Dendritic cell treated with granulocyte-macrophage colony-stimulating factor and Interleukin-4, amounts not matched to agents 40 ng/mL and 50 ng/mL, for 4 days (primary cell): ENCODE measurements at regions not wholly inside any gene's neighbourhood (a gene's known extent, or its start where the extent isn't known, plus 50 kb on each side); places are given as distances from the start of the nearest gene placed in this dataset.
A peak's percentile ranks its signal among the peaks of the same experiment; 100 is the strongest.

Experiments
- H3K27ac Mint-ChIP-seq: one replicate; pipeline ENCODE4 v1.8.0; 2022; ENCODE audit warnings: mild to moderate bottlenecking, mixed read lengths
- H3K27me3 Mint-ChIP-seq: one replicate; pipeline ENCODE4 v1.8.0; 2022; ENCODE audit warnings: mild to moderate bottlenecking, mixed read lengths
- H3K36me3 Mint-ChIP-seq: one replicate; pipeline ENCODE4 v1.8.0; 2022; ENCODE audit warnings: low read depth, mixed read lengths
- H3K4me1 Mint-ChIP-seq: one replicate; pipeline ENCODE4 v1.8.0; 2022; ENCODE audit warnings: low read depth, mixed read lengths
- H3K4me3 Mint-ChIP-seq: one replicate; pipeline ENCODE4 v1.8.0; 2022; ENCODE audit warnings: mild to moderate bottlenecking, moderate library complexity, mixed read lengths
- H3K9me3 Mint-ChIP-seq: one replicate; pipeline ENCODE4 v1.8.0; 2022; ENCODE audit warnings: mixed read lengths
- intact Hi-C: fragments of 100-400 bp; cut with micrococcal nuclease; formaldehyde crosslinking; loops from one replicate; pipeline ENCODE4 v1.15.0; 2022

GRCh38 chr6:134835993-134836392, 113.9 kb downstream of the ALDH8A1 start:
- Mint-ChIP-seq H3K4me1 (no peaks in the 10 kb centered on the region), H3K36me3 (no peaks in the 10 kb centered on the region), H3K27me3 (no peaks in the 10 kb centered on the region), H3K4me3 (no peak overlapping the region), H3K9me3 (no peaks in the 10 kb centered on the region), H3K27ac (no peak overlapping the region)
- intact Hi-C loops: loop anchor here (10.0 kb wide), 1 partner anchor 99 kb away; no protein-coding TSS in a partner anchor

DNA sequence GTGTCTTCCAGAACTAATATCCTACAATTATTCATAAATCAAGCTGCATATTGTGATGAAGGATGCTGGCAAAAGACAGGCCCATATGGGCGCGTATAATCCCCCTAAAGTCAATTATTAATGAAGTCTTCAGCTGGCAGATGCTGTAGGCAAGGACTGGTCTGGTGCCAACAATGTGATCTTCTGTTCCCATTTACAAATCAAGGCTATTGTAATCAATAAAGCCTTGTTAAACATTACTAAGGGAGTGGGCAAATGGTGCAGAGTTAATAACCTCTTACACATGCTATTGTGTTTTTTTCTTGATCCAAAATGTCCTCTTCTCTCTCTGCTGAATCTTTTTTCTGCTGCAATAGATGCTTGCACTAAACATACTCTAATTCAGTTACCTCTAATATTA, 119.0 kb downstream of the ALDH8A1 start:
- H3K36me3 Mint-ChIP-seq: no peaks in the 10 kb centered on the region
- H3K9me3 Mint-ChIP-seq: peaks cover 10% of the 10 kb centered on the region
- no peaks in the 10 kb centered on the region for H3K27me3 Mint-ChIP-seq
- intact Hi-C loops: loop anchor here (10.0 kb wide), 1 partner anchor 104 kb away; no protein-coding TSS in a partner anchor
- no peak overlapping the region for H3K27ac Mint-ChIP-seq
- H3K4me3 Mint-ChIP-seq: no peak overlapping the region
- H3K4me1 Mint-ChIP-seq: peaks cover 8% of the 10 kb centered on the region

DNA sequence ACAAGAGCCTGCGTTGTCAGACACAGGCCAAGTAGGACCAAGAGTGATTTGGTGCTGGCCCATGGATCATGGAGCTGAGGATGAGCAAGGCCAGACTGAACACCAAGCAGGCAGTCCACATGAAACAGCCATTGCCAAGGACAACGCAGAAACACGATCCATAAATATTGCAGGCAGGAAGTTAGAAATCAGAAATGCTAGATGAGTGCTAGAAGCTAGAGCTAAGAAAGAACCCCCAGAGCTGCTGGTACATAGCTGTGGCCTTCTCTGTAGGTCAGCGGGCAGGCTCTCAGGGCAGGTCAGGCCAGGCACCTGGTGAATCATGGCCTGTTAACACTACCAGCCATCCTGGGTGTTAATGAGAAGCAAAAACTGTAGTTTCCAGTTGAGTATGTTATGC, 119.7 kb downstream of the ALDH8A1 start:
- Mint-ChIP-seq H3K4me1 (peaks cover 8% of the 10 kb centered on the region), H3K27ac (no peak overlapping the region), H3K9me3 (peaks cover 14% of the 10 kb centered on the region), H3K4me3 (no peak overlapping the region), H3K36me3 (peaks cover 3% of the 10 kb centered on the region), H3K27me3 (no peaks in the 10 kb centered on the region)
- intact Hi-C loops: loop anchor here (10.0 kb wide), 1 partner anchor 105 kb away; no protein-coding TSS in a partner anchor

DNA sequence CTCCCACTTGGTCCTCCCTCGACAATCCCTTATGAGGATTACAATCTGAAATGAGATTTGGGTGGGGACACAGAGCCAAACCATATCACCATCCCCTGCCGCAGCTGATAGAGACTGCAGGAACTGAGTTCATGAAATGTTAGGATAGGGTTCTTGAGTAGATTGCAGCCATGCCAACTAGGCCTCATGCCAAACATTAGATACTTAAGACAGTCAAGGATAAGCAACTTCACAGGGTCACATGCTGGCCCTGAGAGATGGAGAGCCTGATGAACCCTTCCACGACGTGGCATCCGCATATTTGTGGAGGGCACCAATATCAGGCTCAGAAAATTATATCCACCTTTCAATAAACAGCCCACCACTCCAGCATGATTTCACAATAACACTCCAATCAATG, 121.3 kb downstream of the ALDH8A1 start:
- Mint-ChIP-seq H3K4me3 (no peak overlapping the region), H3K9me3 (peaks cover 20% of the 10 kb centered on the region), H3K4me1 (peaks cover 11% of the 10 kb centered on the region), H3K36me3 (peaks cover 11% of the 10 kb centered on the region), H3K27me3 (peaks cover 2% of the 10 kb centered on the region), H3K27ac (no peak overlapping the region)
- intact Hi-C loops: no loop called here

DNA sequence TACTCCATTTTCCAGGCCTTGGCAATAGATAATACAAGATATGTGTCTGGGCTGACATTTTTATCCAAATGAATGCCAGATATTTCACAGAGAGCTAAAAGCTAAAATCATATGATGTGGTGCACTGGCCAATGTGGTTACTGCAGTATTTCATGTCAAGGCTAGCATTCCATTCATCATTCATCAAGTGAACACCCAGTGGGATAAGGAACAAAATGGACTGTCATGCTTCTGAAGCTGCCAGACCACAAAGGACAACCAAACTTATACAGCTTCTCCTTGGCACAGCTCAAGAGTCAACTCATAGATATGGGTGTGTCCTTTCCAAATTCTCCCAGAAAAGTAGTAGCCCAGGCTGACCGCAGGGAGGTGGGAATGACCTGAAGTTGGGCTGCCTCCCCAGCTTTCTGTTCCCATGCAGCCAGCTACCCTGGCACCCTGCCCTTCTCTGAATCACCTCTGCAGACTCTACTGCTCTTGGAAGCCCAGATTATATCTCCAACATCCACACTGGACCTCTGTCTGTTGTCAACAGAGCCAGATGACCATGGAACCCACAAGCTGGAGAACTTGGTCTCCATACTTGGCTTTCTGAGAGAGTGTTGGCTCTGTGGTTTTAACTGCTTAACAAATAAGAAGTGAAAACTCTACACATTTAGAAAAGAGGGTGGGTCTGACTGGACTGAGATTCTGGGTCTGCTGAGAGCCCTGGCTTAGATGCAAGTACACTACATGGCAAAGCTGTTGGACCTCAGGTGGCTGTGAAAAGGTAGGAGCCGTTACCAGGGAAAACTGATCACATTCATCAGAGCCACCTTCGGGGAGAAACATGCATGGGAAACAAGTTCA, 122.8 kb downstream of the ALDH8A1 start:
- Mint-ChIP-seq H3K36me3 (peaks cover 11% of the 10 kb centered on the region), H3K4me1 (peaks cover 20% of the 10 kb centered on the region), H3K27me3 (peaks cover 2% of the 10 kb centered on the region), H3K9me3 (peaks cover 20% of the 10 kb centered on the region), H3K27ac (no peak overlapping the region), H3K4me3 (no peak overlapping the region)
- intact Hi-C loops: no loop called here

DNA sequence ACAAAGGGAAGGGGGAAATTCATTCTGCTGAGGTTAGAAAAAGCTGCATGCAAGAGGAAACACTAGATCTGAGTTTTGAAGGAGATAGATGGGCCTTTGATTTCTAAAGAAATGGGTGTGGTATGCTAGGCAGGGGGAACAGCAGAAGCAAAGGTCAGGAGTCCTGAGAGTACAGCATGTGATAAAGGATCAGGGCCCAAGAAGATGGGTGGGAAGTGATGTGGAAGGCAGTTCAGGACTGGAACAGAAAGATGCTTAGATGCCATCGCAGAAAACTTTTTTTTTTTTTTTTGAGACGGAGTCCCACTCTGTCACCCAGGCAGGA, 126.2 kb downstream of the ALDH8A1 start:
- Mint-ChIP-seq H3K9me3 (peaks cover 15% of the 10 kb centered on the region), H3K27ac (peak overlapping the region; percentile 61), H3K4me1 (peaks cover 20% of the 10 kb centered on the region), H3K36me3 (peaks cover 11% of the 10 kb centered on the region), H3K4me3 (no peak overlapping the region), H3K27me3 (peaks cover 2% of the 10 kb centered on the region)
- intact Hi-C loops: loop anchor here (1.0 to 2.0 kb wide), 3 partner anchors 183 to 667 kb away; no protein-coding TSS in a partner anchor

GRCh38 chr6:134822920-134823709, 126.8 kb downstream of the ALDH8A1 start:
- Mint-ChIP-seq H3K9me3 (peaks cover 9% of the 10 kb centered on the region), H3K4me1 (peaks cover 20% of the 10 kb centered on the region), H3K27ac (peak overlapping the region; percentile 61), H3K36me3 (peaks cover 11% of the 10 kb centered on the region), H3K27me3 (peaks cover 2% of the 10 kb centered on the region), H3K4me3 (peak overlapping the region; percentile 25)
- intact Hi-C loops: loop anchor here (1.0 to 2.0 kb wide), 3 partner anchors 182 to 667 kb away; no protein-coding TSS in a partner anchor

GRCh38 chr6:134821928-134822864, 127.7 kb downstream of the ALDH8A1 start:
- Mint-ChIP-seq H3K36me3 (peaks cover 11% of the 10 kb centered on the region), H3K4me1 (peaks cover 14% of the 10 kb centered on the region), H3K27me3 (peaks cover 2% of the 10 kb centered on the region), H3K9me3 (peaks cover 9% of the 10 kb centered on the region), H3K27ac (peak overlapping the region; percentile 16), H3K4me3 (no peak overlapping the region)
- intact Hi-C loops: loop anchor here (2.0 kb wide), 1 partner anchor 181 kb away; no protein-coding TSS in a partner anchor

DNA sequence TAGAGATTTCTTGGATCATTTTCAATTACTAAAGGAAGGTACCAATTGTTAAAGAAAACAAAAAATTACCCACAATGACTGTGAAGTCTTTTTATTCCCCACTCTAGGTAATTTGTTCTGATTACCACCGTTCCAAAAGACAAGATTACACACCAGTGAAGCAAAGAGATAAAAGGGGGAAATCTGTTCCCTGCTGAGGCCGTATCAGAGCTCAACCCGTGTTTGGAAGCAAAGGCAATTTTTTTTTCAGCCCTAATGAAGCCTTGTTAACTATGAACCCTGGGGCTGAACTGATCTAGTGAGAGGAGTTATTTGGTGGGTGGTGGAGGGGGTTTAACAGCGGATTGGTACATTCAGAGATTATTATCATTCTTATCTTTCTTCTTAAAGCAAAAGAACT, 128.5 kb downstream of the ALDH8A1 start:
- Mint-ChIP-seq H3K36me3 (peaks cover 11% of the 10 kb centered on the region), H3K4me3 (no peak overlapping the region), H3K9me3 (peaks cover 9% of the 10 kb centered on the region), H3K27ac (peak overlapping the region; percentile 16), H3K4me1 (peaks cover 12% of the 10 kb centered on the region), H3K27me3 (peaks cover 2% of the 10 kb centered on the region)
- intact Hi-C loops: no loop called here

DNA sequence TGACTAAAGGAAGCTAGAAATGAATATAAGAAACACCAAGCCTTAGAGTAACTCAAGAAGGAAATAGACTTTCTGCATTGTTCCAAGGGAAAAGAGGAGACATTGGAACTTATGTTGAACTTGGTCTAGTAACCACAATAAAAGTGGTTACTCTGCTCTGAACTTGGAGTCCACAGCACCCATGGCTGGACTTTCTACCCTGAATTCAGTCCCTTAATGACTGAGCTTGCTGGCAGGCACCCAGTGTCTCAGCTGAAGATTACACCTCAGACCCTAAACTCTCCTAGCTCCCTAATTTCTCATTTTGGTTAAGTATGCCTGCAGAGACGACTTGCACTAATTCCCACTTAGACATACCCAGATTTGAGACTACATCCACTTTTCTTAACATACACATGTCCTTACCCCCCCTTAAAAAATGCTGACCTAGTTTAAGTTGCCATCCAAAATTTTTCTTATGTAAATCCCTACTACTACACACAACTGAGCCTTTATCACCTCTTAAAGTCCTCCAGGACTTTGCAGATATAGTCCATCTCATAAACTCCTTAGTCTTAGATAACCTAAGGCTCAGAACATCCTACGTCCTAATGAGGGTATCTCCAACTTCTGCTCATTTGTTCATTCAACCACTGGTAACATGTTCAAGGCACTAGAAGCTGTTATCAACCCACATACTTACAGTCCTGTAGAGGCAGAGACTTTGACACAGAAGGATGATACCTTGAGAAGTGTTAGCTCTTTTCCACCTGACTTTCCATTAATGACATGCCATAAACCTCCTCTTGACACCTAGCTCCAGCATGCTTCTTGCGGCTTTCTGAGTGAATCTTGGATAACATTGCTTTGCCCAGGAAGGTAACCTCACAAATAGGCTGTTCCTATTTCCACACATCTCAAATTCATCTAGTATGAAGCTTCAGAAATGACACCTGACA, 129.8 kb downstream of the ALDH8A1 start:
- intact Hi-C loops: no loop called here
- no peak overlapping the region for H3K27ac Mint-ChIP-seq
- peaks cover 12% of the 10 kb centered on the region for H3K4me1 Mint-ChIP-seq
- H3K4me3 Mint-ChIP-seq: no peak overlapping the region
- peaks cover 4% of the 10 kb centered on the region for H3K9me3 Mint-ChIP-seq
- peaks cover 7% of the 10 kb centered on the region for H3K36me3 Mint-ChIP-seq
- peaks cover 2% of the 10 kb centered on the region for H3K27me3 Mint-ChIP-seq

DNA sequence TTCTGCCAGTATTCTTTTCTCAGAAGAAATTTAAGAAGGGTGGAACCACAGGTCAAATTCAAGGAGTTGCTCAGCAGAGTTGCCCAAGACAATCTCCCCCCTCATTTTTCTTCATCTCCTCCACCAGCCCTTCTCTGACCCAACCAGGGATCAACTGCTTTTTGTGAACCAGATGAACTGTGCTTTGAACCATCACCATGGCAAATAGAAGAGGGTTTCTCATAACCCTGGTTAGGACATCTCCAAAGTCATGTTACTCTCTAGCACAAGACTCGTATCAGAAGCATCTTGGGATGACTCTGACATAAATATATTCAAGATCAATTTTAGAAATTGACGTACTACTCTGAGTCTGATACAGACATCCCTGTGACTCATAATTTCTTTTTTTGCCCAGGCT, 130.7 kb downstream of the ALDH8A1 start:
- H3K4me1 Mint-ChIP-seq: peaks cover 12% of the 10 kb centered on the region
- H3K27ac Mint-ChIP-seq: no peak overlapping the region
- H3K4me3 Mint-ChIP-seq: no peak overlapping the region
- no peaks in the 10 kb centered on the region for H3K9me3 Mint-ChIP-seq
- no peaks in the 10 kb centered on the region for H3K36me3 Mint-ChIP-seq
- H3K27me3 Mint-ChIP-seq: no peaks in the 10 kb centered on the region
- intact Hi-C loops: no loop called here

- Mint-ChIP-seq H3K27ac (no peak overlapping the region), H3K27me3 (no peaks in the 10 kb centered on the region), H3K36me3 (no peaks in the 10 kb centered on the region), H3K9me3 (no peaks in the 10 kb centered on the region), H3K4me3 (no peak overlapping the region), H3K4me1 (no peaks in the 10 kb centered on the region)
- intact Hi-C loops: no loop called here
These were observed 132.5 kb downstream of the ALDH8A1 start for GRCh38 chr6:134817448-134817847.
